DMS79 treated with DMSO at 0.1 percent for 48 hours (cell line): ENCODE measurements at regions not wholly inside any gene's neighbourhood (a gene's known extent, or its start where the extent isn't known, plus 50 kb on each side); places are given as distances from the start of the nearest gene placed in this dataset.
A peak's percentile ranks its signal among the peaks of the same experiment; 100 is the strongest.
"Not testable (repeated sequence)": the region's sequence is repeated elsewhere in the genome, so short reads cannot be mapped to it uniquely, and the experiment has no call there.

Experiments used
- DNase-seq: peaks from one replicate; lab custom pipeline; 2025; lab: John Stamatoyannopoulos, UW

DNA sequence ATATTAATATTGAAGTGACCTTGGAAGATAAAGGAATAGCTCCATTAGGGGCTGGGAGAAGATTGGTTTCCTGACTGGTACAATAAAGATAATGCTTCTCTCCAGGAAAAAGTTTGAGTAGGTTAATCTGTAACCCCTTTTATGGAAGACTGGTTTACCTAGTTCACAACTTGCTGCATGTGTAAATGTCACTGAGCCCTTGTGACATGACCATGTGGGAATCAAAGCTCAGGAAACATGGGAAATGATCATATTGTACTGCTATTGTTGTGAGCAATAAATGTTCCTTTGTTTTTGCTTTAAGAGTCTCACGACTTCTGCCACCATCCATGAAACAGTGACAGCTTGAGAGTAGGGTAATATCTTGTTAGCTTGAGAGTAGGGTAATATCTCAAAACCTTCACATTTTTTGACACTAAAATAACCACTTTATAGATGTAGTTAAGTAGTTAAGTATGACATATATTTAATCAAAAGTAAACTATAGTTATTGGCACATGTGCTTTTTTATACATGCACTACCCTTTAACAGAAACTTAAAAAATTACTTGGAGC lies 1338.6 kb downstream of the FSCB start:
- no peak for DNase-seq

GRCh38 chr14:43166163-43166562 lies 1340.9 kb downstream of the FSCB start:
- DNase-seq, result no peak

DNA sequence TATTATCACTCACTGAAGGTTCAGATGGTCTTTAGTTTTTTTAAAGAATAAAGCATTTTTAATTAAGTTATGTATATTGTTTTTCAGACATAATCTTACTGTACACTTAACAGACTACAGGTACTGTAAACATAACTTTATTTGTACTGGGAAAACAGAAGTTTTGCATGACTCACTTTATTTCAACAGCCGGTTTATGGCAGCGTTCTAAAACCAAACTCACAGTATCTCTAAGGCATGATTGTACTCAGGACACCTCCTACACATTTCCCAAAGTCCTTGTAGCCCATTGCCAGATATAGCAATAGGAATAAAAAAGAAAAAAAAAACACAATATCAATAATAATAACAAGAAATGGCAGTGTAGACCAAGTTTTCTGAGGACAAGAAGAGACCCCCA lies 1341.4 kb downstream of the FSCB start:
- DNase-seq, result no peak

GRCh38 chr14:43161477-43161876 lies 1345.6 kb downstream of the FSCB start:
- no peak for DNase-seq

GRCh38 chr14:43157661-43158060 lies 1349.4 kb downstream of the FSCB start:
- DNase-seq, result no peak

- no peak for DNase-seq
Measured at GRCh38 chr14:43155924-43156323, 1351.2 kb downstream of the FSCB start.

- no peak for DNase-seq
Measured at GRCh38 chr14:43155258-43155657, 1351.8 kb downstream of the FSCB start.

DNA sequence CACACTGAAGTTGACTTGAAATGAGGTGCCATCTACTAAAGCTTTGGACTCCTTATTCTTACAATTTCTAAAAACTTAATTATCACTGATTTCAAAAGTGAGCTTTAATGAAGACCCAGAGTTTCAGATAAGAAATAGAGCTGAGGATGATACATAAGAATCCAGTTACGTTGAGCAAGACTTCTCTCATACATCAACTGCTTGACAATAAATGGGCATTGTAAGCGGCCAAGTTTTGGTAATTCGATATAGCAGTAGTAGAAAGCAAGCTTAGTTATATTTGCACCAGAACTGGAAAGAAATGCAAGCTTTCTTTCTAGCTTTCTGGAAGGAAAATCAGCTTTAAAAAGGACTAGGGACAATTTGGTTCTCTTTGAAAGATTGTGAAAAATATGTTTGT lies 1359.6 kb downstream of the FSCB start:
- DNase-seq, result no peak

- no peak for DNase-seq
Measured at GRCh38 chr14:43145361-43145760, 1361.7 kb downstream of the FSCB start.

DNA sequence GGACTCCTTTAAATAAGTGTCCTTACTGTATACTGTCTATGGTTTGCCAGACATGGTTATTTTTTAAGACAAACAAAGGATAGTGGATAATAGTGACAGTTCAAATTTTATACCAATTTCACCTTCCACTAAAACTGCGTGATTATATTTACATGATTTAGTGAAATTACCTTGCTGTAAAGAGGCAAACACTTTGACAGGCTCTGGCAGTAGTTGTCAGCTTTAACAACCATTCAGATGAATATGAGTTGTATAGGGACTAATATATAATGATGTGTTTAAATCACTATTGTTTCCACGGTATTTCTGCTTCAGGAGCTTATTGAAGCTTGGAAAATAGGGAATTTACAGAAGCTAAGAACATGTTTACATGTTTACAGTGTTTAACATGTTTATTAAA lies 1364.0 kb downstream of the FSCB start:
- DNase-seq, result no peak

GRCh38 chr14:43141636-43142191 lies 1365.4 kb downstream of the FSCB start:
- no peak for DNase-seq

- DNase-seq, result no peak
Measured at GRCh38 chr14:43140453-43140852, 1366.6 kb downstream of the FSCB start.

- no peak for DNase-seq
Measured at GRCh38 chr14:43135877-43136411, 1371.1 kb downstream of the FSCB start.

DNA sequence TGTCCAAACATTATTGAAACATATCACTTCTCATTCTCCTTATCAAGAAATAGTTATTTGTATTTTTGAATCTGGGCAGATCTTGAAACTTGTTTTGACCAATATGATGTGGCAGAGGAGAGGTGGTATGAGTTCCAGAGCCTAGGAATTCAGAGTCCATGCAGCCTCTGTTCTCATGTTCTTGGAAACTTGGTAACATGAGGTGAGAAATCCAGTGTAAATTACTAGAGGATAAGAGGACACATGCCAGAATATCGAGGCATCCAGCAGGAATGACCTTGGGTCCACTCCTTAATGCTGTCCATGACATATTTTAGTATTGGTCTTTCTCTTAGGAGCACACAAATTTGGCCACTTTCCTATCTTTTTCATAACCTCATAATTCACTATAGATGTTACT lies 1374.6 kb downstream of the FSCB start:
- no peak for DNase-seq

GRCh38 chr14:43128429-43128828 lies 1378.7 kb downstream of the FSCB start:
- DNase-seq, result not testable (repeated sequence)

GRCh38 chr14:43127874-43128273 lies 1379.2 kb downstream of the FSCB start:
- not testable (repeated sequence) for DNase-seq

DNA sequence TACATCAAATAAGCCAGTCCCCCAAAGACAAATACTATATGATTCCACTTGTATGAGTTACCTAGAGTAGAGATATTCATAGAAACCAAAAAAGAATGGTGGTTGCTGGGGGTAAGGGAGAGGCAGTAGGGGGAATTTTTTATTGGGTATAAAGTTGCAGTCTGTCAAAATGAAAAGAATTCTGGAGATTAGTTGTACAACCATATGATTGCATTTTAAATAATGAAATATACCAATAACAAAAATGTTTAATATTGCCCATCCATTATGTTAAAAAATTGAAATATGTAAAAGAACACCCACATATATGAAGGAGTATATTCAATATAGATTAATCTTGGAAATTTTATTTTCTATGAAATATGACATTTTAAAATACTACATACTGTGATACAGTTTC lies 1383.5 kb downstream of the FSCB start:
- DNase-seq, result no peak

DNA sequence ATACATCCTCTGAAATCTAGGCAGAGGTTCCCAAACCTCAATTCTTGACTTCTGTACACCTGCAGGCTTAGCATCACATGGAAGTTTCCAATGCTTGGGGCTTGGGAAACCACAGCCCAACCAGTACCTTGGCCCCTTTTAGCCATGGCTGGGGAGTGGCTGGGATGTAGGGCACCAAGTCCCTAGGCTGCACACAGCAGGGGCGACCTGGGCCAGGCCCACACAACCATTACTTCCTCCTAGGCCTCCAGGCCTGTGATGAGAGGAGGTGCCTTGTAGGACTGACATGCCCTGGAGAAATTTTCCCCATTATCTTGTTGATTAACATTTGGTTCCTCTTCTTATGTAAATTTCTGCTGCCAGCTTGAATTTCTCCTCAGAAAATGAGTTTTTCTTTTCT lies 1387.4 kb downstream of the FSCB start:
- no peak for DNase-seq

DNA sequence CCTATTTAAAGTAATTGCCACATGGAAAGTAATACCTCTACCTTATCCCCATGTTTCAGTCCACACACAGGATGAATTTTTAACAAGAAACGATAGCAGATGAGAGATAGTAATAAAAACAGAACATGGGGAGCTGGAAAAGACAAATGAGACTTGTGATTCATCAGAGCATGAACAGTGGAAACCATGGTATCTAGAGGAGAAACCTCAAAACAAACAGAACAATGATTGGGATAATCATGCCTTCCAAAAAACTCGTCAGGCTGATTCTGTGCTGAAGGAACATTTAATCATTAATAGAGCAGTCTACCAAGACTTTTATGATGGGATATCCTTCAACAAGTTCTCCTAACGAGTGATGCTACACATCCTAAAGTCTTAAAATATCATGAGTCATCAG lies 1390.7 kb downstream of the FSCB start:
- DNase-seq, result no peak

DNA sequence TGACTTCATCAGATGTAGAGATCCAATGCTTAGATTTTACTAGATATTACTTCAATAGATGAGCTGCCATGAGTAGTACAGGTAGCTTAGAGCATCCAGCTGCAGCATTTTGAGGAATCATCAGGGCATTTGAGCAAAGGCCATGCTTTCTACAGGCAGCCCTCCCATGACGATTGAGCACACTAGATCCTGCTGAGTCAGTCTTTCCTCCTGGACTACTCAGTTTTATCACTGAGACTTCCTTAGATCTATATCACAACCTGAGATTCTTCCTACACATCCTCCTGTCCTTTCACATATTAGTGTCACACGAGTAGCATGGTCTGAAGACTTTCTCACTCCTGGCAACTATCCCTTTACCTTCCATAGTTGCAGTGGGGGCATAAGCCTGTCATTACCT lies 1401.8 kb downstream of the FSCB start:
- no peak for DNase-seq

DNA sequence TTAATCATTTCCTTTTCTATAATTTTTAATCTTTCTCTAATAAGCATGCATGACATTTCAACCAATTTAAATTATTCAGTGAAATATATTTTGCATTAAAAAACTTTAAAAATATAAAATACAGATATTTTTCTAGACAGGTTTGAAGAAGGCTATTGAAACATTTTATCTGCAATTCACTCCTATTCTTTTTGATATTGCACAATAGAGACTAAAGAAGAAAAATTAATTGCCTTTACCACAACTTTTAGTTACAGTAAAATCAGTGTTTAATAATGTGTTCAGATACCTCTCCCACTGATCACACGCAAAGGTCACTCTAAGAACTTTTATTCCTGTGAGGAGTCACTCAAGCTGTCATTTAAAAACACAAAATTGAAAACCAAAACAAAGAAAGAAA lies 1416.7 kb downstream of the FSCB start:
- DNase-seq, result no peak

DNA sequence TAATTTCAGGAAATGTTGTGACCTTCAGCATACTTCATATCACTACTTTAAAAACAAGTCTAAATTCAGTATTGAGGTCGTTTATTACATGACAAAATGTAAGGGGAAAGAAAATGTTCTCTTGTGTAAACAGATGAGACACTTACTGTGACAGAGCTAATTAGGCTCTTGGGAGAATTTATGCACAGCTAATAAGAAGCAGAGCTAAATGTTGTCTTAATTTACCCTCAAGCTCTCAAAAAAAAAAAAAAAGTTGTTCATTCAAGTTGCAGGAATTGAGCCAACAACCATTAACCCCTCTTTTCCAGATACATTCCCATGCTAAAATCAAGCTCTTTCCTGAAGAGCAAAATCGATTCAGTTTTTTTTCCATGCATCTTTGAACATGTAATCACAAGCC lies 1419.4 kb downstream of the FSCB start:
- peak; percentile 18 for DNase-seq

GRCh38 chr14:43085819-43086218 lies 1421.3 kb downstream of the FSCB start:
- no peak for DNase-seq

DNA sequence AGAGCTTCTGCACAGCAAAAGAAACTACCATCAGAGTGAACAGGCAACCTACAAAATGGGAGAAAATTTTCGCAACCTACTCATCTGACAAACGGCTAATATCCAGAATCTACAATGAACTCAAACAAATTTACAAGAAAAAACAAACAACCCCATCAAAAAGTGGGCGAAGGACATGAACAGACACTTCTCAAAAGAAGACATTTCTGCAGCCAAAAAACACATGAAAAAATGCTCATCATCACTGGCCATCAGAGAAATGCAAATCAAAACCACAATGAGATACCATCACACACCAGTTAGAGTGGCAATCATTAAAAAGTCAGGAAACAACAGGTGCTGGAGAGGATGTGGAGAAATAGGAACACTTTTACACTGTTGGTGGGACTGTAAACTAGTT lies 1439.7 kb downstream of the FSCB start:
- DNase-seq, result not testable (repeated sequence)
